ENCODE measurements at regions not wholly inside any gene's neighbourhood (a gene's known extent, or its start where the extent isn't known, plus 50 kb on each side); places are given as distances from the start of the nearest gene placed in this dataset.

DNA sequence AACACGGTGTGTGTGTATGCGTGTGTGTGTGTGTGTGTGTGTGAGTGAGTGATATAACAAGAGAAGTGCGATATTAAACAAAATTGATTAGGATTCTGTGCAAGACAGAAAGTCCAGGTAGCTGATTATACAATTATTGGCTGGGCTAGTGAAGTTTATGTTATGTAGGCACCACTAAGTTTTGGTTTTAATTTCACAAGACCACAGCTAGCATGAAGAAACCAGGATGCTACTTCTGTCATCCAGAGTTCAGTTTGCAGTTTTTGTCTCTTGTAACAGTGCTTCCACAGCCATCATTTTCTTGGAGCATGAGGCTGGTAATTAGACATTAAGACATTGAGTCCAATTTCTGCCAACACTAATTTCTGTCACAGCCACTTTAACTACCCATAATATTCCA is 1590.2 kb upstream of the B3GALT2 start:
- TF ChIP-seq TSHZ2 (CRISPR knock-in tag; IDR thresholded peaks at IDR 0.05) (no peak), ZNF8 (CRISPR knock-in tag; IDR thresholded peaks at IDR 0.05) (no peak), ISL1 (CRISPR knock-in tag; IDR thresholded peaks at IDR 0.05) (no peak), PATZ1 (CRISPR knock-in tag; IDR thresholded peaks at IDR 0.05; ENCODE audit: borderline replicate concordance) (no peak), PPARA (CRISPR knock-in tag; IDR thresholded peaks at IDR 0.05; ENCODE audit: borderline replicate concordance) (no peak), ZFP30 (CRISPR knock-in tag; IDR thresholded peaks at IDR 0.05) (no peak), TOX (CRISPR knock-in tag; IDR thresholded peaks at IDR 0.05; ENCODE audit: borderline replicate concordance) (no peak)
- TF ChIP-seq, protein P1, sequence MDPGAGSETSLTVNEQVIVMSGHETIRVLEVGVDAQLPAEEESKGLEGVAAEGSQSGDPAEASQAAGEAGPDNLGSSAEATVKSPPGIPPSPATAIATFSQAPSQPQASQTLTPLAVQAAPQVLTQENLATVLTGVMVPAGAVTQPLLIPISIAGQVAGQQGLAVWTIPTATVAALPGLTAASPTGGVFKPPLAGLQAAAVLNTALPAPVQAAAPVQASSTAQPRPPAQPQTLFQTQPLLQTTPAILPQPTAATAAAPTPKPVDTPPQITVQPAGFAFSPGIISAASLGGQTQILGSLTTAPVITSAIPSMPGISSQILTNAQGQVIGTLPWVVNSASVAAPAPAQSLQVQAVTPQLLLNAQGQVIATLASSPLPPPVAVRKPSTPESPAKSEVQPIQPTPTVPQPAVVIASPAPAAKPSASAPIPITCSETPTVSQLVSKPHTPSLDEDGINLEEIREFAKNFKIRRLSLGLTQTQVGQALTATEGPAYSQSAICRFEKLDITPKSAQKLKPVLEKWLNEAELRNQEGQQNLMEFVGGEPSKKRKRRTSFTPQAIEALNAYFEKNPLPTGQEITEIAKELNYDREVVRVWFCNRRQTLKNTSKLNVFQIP (CRISPR knock-in tag; IDR thresholded peaks at IDR 0.05; ENCODE audit: borderline replicate concordance, low read depth), result no peak
